Activated B cell treated with CpG ODN at 0.5 μM for 24 hours (primary cell): ENCODE measurements at regions not wholly inside any gene's neighbourhood (a gene's known extent, or its start where the extent isn't known, plus 50 kb on each side); places are given as distances from the start of the nearest gene placed in this dataset.

Source experiments
- ATAC-seq: fragments of 200-7000 bp; cut with Tn5 transposase; one replicate; pipeline ENCODE4 v1.10.0; 2021; ENCODE audit warnings: low read depth, mild to moderate bottlenecking, moderate library complexity
- CTCF ChIA-PET: fragments of 350-600 bp; sonication (Branson Sonifier 250); formaldehyde crosslinking; loops from one replicate; lab custom pipeline; 2021; ENCODE audit warnings: antibody characterized with exemption; lab: Charles Lee
- POLR2A ChIA-PET: fragments of 350-600 bp; sonication (Branson Sonifier 250); formaldehyde crosslinking; loops from one replicate; lab custom pipeline; 2021; ENCODE audit warnings: antibody characterized with exemption; lab: Charles Lee
- DNase-seq: peaks from one replicate; pipeline ENCODE4 v3.0.0; 2022
- H3K27ac Mint-ChIP-seq: one replicate; pipeline ENCODE4 v1.8.0; 2020; ENCODE audit warnings: mixed read lengths
- H3K27me3 Mint-ChIP-seq: one replicate; pipeline ENCODE4 v1.8.0; 2021; ENCODE audit warnings: mixed read lengths
- H3K36me3 Mint-ChIP-seq: one replicate; pipeline ENCODE4 v1.8.0; 2021; ENCODE audit warnings: low read depth, mixed read lengths
- H3K4me1 Mint-ChIP-seq: one replicate; pipeline ENCODE4 v1.8.0; 2021; ENCODE audit warnings: mixed read lengths
- H3K4me3 Mint-ChIP-seq: one replicate; pipeline ENCODE4 v1.8.0; 2020; ENCODE audit warnings: mild to moderate bottlenecking, mixed read lengths
- H3K9me3 Mint-ChIP-seq: one replicate; pipeline ENCODE4 v1.8.0; 2020; ENCODE audit warnings: mixed read lengths
- intact Hi-C: fragments of 100-400 bp; cut with micrococcal nuclease; formaldehyde crosslinking; loops from one replicate; pipeline ENCODE4 v1.15.1; 2024
- TF ChIP-seq, protein P1 (sequence below): fragments of 200-600 bp; IDR thresholded peaks from one replicate; pipeline ENCODE4 v1.8.0; 2022; ENCODE audit warnings: antibody characterized with exemption, mild to moderate bottlenecking

DNA sequence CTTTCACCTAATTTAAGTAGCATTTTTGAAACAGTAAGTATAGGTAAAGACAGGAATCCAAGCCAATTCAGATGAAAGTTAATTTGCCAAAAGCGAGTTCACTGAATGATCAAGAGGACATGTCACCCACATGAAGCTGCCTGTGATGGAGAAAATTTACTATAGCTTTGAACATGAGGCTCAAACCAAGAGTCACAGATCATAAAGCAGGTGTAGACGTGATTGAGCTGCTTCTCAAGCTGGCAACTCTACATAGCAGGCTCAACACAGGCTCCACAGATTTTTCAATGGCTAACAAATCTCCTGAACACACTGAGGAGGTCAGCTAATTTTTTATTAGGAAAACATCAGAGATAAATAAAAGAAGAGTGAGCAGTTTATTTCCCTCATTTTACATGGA lies 173.7 kb downstream of the FAM114A2 start:
- ChIA-PET CTCF (no interaction called here), POLR2A (no interaction called here)
- no peaks in the 10 kb centered on the region for H3K9me3 Mint-ChIP-seq
- H3K27ac Mint-ChIP-seq, result no peak overlapping the region
- no peaks in the 10 kb centered on the region for H3K27me3 Mint-ChIP-seq
- TF ChIP-seq, protein P1, sequence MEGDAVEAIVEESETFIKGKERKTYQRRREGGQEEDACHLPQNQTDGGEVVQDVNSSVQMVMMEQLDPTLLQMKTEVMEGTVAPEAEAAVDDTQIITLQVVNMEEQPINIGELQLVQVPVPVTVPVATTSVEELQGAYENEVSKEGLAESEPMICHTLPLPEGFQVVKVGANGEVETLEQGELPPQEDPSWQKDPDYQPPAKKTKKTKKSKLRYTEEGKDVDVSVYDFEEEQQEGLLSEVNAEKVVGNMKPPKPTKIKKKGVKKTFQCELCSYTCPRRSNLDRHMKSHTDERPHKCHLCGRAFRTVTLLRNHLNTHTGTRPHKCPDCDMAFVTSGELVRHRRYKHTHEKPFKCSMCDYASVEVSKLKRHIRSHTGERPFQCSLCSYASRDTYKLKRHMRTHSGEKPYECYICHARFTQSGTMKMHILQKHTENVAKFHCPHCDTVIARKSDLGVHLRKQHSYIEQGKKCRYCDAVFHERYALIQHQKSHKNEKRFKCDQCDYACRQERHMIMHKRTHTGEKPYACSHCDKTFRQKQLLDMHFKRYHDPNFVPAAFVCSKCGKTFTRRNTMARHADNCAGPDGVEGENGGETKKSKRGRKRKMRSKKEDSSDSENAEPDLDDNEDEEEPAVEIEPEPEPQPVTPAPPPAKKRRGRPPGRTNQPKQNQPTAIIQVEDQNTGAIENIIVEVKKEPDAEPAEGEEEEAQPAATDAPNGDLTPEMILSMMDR, result no peak
- no peaks in the 10 kb centered on the region for H3K36me3 Mint-ChIP-seq
- H3K4me1 Mint-ChIP-seq, result no peaks in the 10 kb centered on the region
- H3K4me3 Mint-ChIP-seq, result no peak overlapping the region
- intact Hi-C loops, result no loop called here
- DNase-seq (no peak), ATAC-seq (no peak)

DNA sequence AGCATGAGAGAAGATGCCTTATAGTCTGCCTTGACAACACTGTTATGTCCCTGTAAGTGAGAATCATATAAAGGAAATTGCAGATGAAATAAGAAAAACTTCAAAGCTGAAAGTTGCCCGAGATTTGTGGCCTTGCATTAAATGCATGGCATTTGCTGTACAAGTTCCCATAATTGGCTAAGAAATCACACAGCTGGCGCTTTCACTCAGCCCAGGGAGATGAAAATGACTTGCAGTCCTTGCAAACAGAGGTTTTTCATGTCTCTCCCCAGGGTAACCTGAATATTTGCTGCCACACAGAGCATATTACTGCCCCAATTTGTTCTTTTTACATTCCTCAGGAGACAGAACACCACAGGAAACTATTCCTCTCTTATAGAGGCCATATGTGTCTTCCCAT lies 174.8 kb downstream of the FAM114A2 start:
- DNase-seq (no peak), ATAC-seq (no peak)
- Mint-ChIP-seq H3K27me3 (no peaks in the 10 kb centered on the region), H3K4me3 (no peak overlapping the region), H3K9me3 (no peaks in the 10 kb centered on the region), H3K4me1 (no peaks in the 10 kb centered on the region), H3K27ac (no peak overlapping the region), H3K36me3 (no peaks in the 10 kb centered on the region)
- ChIA-PET POLR2A (no interaction called here), CTCF (no interaction called here)
- TF ChIP-seq, protein P1, result no peak
- intact Hi-C loops, result no loop called here
